ENCODE measurements at regions not wholly inside any gene's neighbourhood (a gene's known extent, or its start where the extent isn't known, plus 50 kb on each side); places are given as distances from the start of the nearest gene placed in this dataset.

DNA sequence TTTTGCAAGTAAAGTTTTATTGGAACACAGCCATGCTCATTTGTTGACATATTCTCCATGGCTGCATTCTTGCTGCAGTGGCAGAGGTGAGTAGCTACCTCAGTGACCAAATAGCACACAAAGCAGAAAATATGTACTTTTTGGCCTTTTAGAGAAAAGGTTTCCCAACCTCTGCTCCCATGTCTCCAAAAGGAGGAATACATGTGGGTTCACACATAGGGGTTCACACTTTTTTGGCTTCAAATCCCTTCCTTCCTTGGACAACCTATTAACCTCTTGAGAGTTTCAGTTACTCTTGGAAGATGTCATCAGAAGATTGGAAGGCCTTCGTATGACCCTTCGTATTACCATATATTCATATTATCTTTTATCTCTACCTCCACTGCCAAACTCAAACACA lies 285.1 kb upstream of the TUT7 start:
- TF ChIP-seq POLR2AphosphoS5 (IDR thresholded peaks at IDR 0.05): no peak
- TF ChIP-seq, protein P1, sequence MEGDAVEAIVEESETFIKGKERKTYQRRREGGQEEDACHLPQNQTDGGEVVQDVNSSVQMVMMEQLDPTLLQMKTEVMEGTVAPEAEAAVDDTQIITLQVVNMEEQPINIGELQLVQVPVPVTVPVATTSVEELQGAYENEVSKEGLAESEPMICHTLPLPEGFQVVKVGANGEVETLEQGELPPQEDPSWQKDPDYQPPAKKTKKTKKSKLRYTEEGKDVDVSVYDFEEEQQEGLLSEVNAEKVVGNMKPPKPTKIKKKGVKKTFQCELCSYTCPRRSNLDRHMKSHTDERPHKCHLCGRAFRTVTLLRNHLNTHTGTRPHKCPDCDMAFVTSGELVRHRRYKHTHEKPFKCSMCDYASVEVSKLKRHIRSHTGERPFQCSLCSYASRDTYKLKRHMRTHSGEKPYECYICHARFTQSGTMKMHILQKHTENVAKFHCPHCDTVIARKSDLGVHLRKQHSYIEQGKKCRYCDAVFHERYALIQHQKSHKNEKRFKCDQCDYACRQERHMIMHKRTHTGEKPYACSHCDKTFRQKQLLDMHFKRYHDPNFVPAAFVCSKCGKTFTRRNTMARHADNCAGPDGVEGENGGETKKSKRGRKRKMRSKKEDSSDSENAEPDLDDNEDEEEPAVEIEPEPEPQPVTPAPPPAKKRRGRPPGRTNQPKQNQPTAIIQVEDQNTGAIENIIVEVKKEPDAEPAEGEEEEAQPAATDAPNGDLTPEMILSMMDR (IDR thresholded peaks at IDR 0.05; ENCODE audit: poor library complexity, severe bottlenecking): no peak
- no peak for TF ChIP-seq EZH2 (IDR thresholded peaks at IDR 0.05; ENCODE audit: borderline replicate concordance, insufficient read depth, low read length, poor library complexity, severe bottlenecking)

All from neural cell (in vitro differentiated cells).